GM23338 (cell line): ENCODE measurements at regions not wholly inside any gene's neighbourhood (a gene's known extent, or its start where the extent isn't known, plus 50 kb on each side); places are given as distances from the start of the nearest gene placed in this dataset.

Experiments
- ATAC-seq: fragments of 200-7000 bp; cut with Tn5 transposase; 3 replicates; pipeline ENCODE4 v1.9.1; 2020
- DNase-seq: peaks from one replicate; pipeline ENCODE4 v3.0.0-alpha.2; 2015; ENCODE audit warnings: low spot score
- H2AFZ ChIP-seq: fragments of 200-600 bp; sonication (generic); 2 replicates; pipeline ENCODE4 v1.8.0; 2016; ENCODE audit warnings: antibody characterized with exemption, mild to moderate bottlenecking, moderate library complexity
- H3F3A ChIP-seq: fragments of 200-600 bp; sonication (generic); replicated peaks from 2 replicates; pipeline ENCODE4 v1.8.0; 2017; ENCODE audit warnings: antibody characterized with exemption, mixed run types, low read depth
- H3K27ac ChIP-seq: fragments of 200-600 bp; sonication (generic); 2 replicates; pipeline ENCODE4 v1.6.1; 2016; ENCODE audit warnings: low read depth
- H3K27me3 ChIP-seq: fragments of 200-600 bp; sonication (generic); 2 replicates; pipeline ENCODE4 v1.8.0; 2016; ENCODE audit warnings: mild to moderate bottlenecking, mixed run types, moderate library complexity; ENCODE audit not compliant: insufficient read depth
- H3K36me3 ChIP-seq: fragments of 200-600 bp; sonication (generic); 2 replicates; pipeline ENCODE4 v1.8.0; 2016; ENCODE audit warnings: mild to moderate bottlenecking; ENCODE audit not compliant: insufficient read depth
- H3K4me1 ChIP-seq: fragments of 200-600 bp; sonication (generic); 2 replicates; pipeline ENCODE4 v1.8.0; 2016; ENCODE audit warnings: mild to moderate bottlenecking, moderate library complexity; ENCODE audit not compliant: insufficient read depth
- H3K4me2 ChIP-seq: fragments of 200-600 bp; sonication (generic); 2 replicates; pipeline ENCODE4 v1.7.1; 2017; ENCODE audit warnings: mixed run types
- H3K4me3 ChIP-seq: fragments of 200-600 bp; sonication (generic); 2 replicates; pipeline ENCODE4 v1.6.1; 2016; ENCODE audit warnings: mixed run types
- H3K79me2 ChIP-seq: fragments of 200-600 bp; sonication (generic); replicated peaks from 2 replicates; pipeline ENCODE4 v1.8.0; 2017; ENCODE audit warnings: mild to moderate bottlenecking; ENCODE audit not compliant: insufficient read depth
- H3K9me2 ChIP-seq: fragments of 200-600 bp; sonication (generic); 2 replicates; pipeline ENCODE4 v1.8.0; 2017; ENCODE audit not compliant: insufficient read depth
- H4K20me1 ChIP-seq: fragments of 200-600 bp; sonication (generic); replicated peaks from 2 replicates; pipeline ENCODE4 v1.8.0; 2017; ENCODE audit warnings: mild to moderate bottlenecking; ENCODE audit not compliant: insufficient read depth
- H3K27ac Mint-ChIP-seq: 2 replicates; pipeline ENCODE4 v1.8.0; 2020; ENCODE audit warnings: inconsistent platforms, mild to moderate bottlenecking, moderate library complexity, mixed read lengths
- H3K27me3 Mint-ChIP-seq: 3 replicates; pipeline ENCODE4 v1.8.0; 2022; ENCODE audit warnings: low read depth, mild to moderate bottlenecking, moderate library complexity, mixed read lengths, inconsistent platforms; ENCODE audit not compliant: insufficient read depth, poor library complexity
- H3K36me3 Mint-ChIP-seq: 3 replicates; pipeline ENCODE4 v1.8.0; 2021; ENCODE audit warnings: low read depth, mild to moderate bottlenecking, inconsistent platforms, moderate library complexity, mixed read lengths
- H3K4me1 Mint-ChIP-seq: 3 replicates; pipeline ENCODE4 v1.8.0; 2020; ENCODE audit warnings: mild to moderate bottlenecking, inconsistent platforms, mixed read lengths
- H3K4me3 Mint-ChIP-seq: 3 replicates; pipeline ENCODE4 v1.8.0; 2021; ENCODE audit warnings: moderate library complexity, mild to moderate bottlenecking, inconsistent platforms, mixed read lengths
- H3K9me3 Mint-ChIP-seq: 3 replicates; pipeline ENCODE4 v1.8.0; 2020; ENCODE audit warnings: moderate library complexity, mild to moderate bottlenecking, inconsistent platforms, mixed read lengths
- CREB1 ChIP-seq: fragments of 250-450 bp; sonication (Bioruptor Pico); IDR thresholded peaks from 2 replicates; pipeline ENCODE4 v1.5.0; 2020; ENCODE audit warnings: low read depth, mild to moderate bottlenecking, moderate library complexity
- CTCF ChIP-seq, 2 experiments: fragments of 200-600 bp in 1 of 2; sonication (generic) in 1 of 2; conservative IDR thresholded peaks; 2 replicates each; pipeline versions ENCODE4 v1.5.1 to v1.6.1; 2016 to 2017; ENCODE audit warnings: antibody characterized with exemption in 2 of 2, low read depth in 2 of 2, mild to moderate bottlenecking in 2 of 2, moderate library complexity in 1 of 2
- ETS1 ChIP-seq: IDR thresholded peaks from 2 replicates; pipeline ENCODE4 v1.6.1; 2016; ENCODE audit warnings: antibody characterized with exemption
- EZH2 ChIP-seq: fragments of 200-600 bp; sonication (generic); IDR thresholded peaks from one replicate; pipeline ENCODE4 v1.8.0; 2017; ENCODE audit warnings: antibody characterized with exemption, mild to moderate bottlenecking, low read depth; ENCODE audit not compliant: unreplicated experiment
- EZH2phosphoT487 ChIP-seq: fragments of 200-600 bp; sonication (generic); IDR thresholded peaks from one replicate; pipeline ENCODE4 v1.8.1; 2018; ENCODE audit warnings: antibody characterized with exemption; ENCODE audit not compliant: unreplicated experiment
- JUNB ChIP-seq: IDR thresholded peaks from one replicate; pipeline ENCODE4 v1.6.1; 2016; ENCODE audit warnings: antibody characterized with exemption; ENCODE audit not compliant: unreplicated experiment
- NANOG ChIP-seq: IDR thresholded peaks from 2 replicates; pipeline ENCODE4 v1.6.1; 2016; ENCODE audit warnings: antibody characterized with exemption, borderline replicate concordance
- POLR2AphosphoS5 ChIP-seq: IDR thresholded peaks from 2 replicates; pipeline ENCODE4 v1.6.1; 2016; ENCODE audit warnings: antibody characterized with exemption, low read depth
- REST ChIP-seq: IDR thresholded peaks from one replicate; pipeline ENCODE4 v1.6.1; 2018; ENCODE audit warnings: antibody characterized with exemption; ENCODE audit not compliant: unreplicated experiment
- STAT1 ChIP-seq: IDR thresholded peaks from one replicate; pipeline ENCODE4 v1.6.1; 2016; ENCODE audit warnings: antibody characterized with exemption; ENCODE audit not compliant: unreplicated experiment
- ZNF114 ChIP-seq: fragments of 250-450 bp; sonication (Bioruptor Pico); IDR thresholded peaks from 2 replicates; pipeline ENCODE4 v1.5.0; 2020; ENCODE audit warnings: mild to moderate bottlenecking, moderate library complexity
- ZNF331 ChIP-seq: fragments of 250-450 bp; sonication (Bioruptor Pico); IDR thresholded peaks from 2 replicates; pipeline ENCODE4 v1.5.0; 2020; ENCODE audit warnings: low read depth, mild to moderate bottlenecking, moderate library complexity

GRCh38 chr17:68682903-68683302 lies 81.7 kb upstream of the FAM20A start:
- 0 out of 2 replicates have a peak, but pooled peaks cover 3% of the 10 kb centered on the region for H3K9me2 ChIP-seq
- TF ChIP-seq ZNF114 (no peak), REST (no peak), ZNF331 (CRISPR knock-in tag) (no peak)
- H3K79me2 ChIP-seq, result no peaks in the 10 kb centered on the region
- H3K27ac Mint-ChIP-seq, result no peak overlapping the region
- no peaks in the 10 kb centered on the region for H3K36me3 ChIP-seq
- H3K4me1 ChIP-seq, result no peaks in the 10 kb centered on the region
- no peak overlapping the region for H2AFZ ChIP-seq
- no peak overlapping the region for H3K27ac ChIP-seq
- no peaks in the 10 kb centered on the region for H4K20me1 ChIP-seq
- H3K4me3 ChIP-seq, result no peak overlapping the region
- H3K9me3 Mint-ChIP-seq, result peaks cover 2% of the 10 kb centered on the region; the same call in 2 of the 3 replicates
- ATAC-seq (no peak), DNase-seq (no peak)
- H3K4me3 Mint-ChIP-seq, result no peak overlapping the region
- H3K4me1 Mint-ChIP-seq, result no peaks in the 10 kb centered on the region; the same call in 2 of the 3 replicates
- H3F3A ChIP-seq, result no peaks in the 10 kb centered on the region
- H3K36me3 Mint-ChIP-seq, result no peaks in the 10 kb centered on the region
- H3K4me2 ChIP-seq, result no peak overlapping the region
- H3K27me3 Mint-ChIP-seq, result peaks cover 1% of the 10 kb centered on the region
- no peaks in the 10 kb centered on the region for H3K27me3 ChIP-seq

- no peak overlapping the region for H3K27ac ChIP-seq
- H3K36me3 ChIP-seq, result no peaks in the 10 kb centered on the region
- no peaks in the 10 kb centered on the region for H3F3A ChIP-seq
- H3K9me2 ChIP-seq, result peaks cover 10% of the 10 kb centered on the region; the same call in 1 of the 2 replicates
- no peaks in the 10 kb centered on the region for H3K4me1 ChIP-seq
- Mint-ChIP-seq H3K4me1 (no peaks in the 10 kb centered on the region; the same call in 2 of the 3 replicates), H3K9me3 (peaks cover 2% of the 10 kb centered on the region; the same call in 2 of the 3 replicates), H3K36me3 (no peaks in the 10 kb centered on the region), H3K4me3 (no peak overlapping the region), H3K27me3 (peaks cover 1% of the 10 kb centered on the region), H3K27ac (no peak overlapping the region)
- ATAC-seq (no peak), DNase-seq (no peak)
- no peak overlapping the region for H3K4me2 ChIP-seq
- H3K79me2 ChIP-seq, result no peaks in the 10 kb centered on the region
- H2AFZ ChIP-seq, result no peak overlapping the region
- no peak overlapping the region for H3K4me3 ChIP-seq
- no peaks in the 10 kb centered on the region for H4K20me1 ChIP-seq
- H3K27me3 ChIP-seq, result no peaks in the 10 kb centered on the region
- TF ChIP-seq JUNB (no peak), POLR2AphosphoS5 (no peak), CREB1 (CRISPR knock-in tag) (no peak), NANOG (no peak), ZNF114 (no peak), EZH2 (no peak), EZH2phosphoT487 (no peak), ETS1 (no peak), REST (no peak), STAT1 (no peak), ZNF331 (CRISPR knock-in tag) (no peak), CTCF (conservative IDR thresholded peaks at IDR 0.05; ENCODE audit: low read depth in 2 of 2) (no peak)
These were observed 78.7 kb upstream of the FAM20A start for GRCh38 chr17:68679882-68680281.
